HuH-7.5 (cell line): ENCODE measurements at regions not wholly inside any gene's neighbourhood (a gene's known extent, or its start where the extent isn't known, plus 50 kb on each side); places are given as distances from the start of the nearest gene placed in this dataset.

Source experiments
- DNase-seq: peaks from one replicate; pipeline ENCODE4 v3.0.0; 2011; ENCODE audit warnings: low spot score

DNA sequence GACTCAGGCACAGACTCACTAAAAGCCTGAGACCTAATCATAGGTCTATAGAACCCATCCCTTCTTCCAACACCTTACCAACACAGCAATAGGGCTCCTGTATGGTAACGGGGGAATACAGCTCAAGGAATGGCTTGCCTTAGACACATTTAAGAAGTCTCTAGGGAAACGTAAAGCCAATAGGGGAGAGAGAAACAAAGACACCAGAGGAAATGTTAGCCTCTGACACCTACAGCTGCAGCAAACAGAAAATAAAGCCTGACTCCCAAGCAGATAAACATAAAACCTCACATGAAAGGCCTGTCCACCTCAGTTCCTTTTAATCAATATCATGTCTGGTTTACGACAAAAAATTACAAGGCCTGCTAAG lies 51.1 kb upstream of the NCOA1 start:
- no peak for DNase-seq

GRCh38 chr2:24439280-24439970 lies 51.6 kb upstream of the NCOA1 start:
- DNase-seq = no peak

DNA sequence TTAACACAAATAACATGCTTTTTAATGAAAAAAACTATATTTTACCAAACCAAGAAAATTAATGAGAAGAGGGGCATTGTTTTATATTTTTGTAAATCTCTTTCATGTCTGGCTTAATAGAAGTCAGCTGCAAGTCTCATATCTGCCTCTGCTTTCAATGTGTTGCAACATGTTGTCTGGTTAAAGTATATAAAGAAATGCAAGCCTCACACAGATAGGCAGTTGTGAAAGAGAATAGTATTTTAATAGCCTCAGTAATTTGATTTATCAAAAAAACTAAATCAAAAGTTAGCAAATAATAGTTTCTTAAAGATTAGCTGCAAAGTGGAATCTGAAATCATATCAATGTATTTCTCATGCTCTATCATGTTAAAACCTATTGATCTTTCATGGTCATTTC lies 52.9 kb upstream of the NCOA1 start:
- DNase-seq = no peak

- DNase-seq = no peak
These were observed 55.4 kb upstream of the NCOA1 start for GRCh38 chr2:24435391-24436316.

DNA sequence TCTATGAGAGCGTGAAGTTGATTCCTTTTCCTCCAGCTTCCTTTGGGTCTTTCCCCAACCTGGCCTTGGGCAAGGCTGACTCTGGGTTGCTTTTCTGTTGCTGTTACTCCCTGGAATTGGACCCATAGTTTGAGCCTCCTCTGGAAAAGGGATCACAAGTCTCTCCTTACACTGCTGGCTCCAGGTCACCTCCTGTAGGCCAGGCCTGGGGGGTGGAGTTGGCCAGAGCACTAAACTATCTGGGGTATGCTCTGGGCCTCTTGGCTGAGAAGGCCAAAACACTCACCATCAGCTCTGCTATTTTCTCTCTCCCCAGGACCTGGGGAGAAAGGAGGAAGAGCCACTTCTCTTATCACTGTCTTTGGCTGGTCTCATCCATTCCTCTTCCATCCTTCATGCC lies 56.5 kb upstream of the NCOA1 start:
- DNase-seq = no peak

DNA sequence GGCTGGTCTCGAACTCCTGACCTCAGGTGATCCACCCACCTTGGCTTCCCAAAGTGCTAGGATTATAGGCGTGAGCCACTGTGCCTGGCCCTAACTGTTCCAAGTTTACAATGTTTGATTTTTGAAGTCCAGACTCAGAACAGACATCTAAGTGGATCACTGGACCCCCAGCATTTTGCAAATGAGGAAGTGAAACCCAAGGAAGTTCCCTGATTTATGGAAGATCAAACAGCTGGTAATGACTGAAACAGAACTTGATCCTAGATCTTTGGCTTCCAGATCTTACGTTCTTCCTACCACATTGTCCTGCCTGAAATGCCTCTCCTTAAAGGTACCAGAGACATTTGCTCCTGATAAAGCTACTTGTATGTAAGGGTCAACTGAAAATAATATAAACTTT lies 58.3 kb upstream of the NCOA1 start:
- DNase-seq = no peak

- DNase-seq = no peak
These were observed 58.9 kb upstream of the NCOA1 start for GRCh38 chr2:24432121-24432520.

DNA sequence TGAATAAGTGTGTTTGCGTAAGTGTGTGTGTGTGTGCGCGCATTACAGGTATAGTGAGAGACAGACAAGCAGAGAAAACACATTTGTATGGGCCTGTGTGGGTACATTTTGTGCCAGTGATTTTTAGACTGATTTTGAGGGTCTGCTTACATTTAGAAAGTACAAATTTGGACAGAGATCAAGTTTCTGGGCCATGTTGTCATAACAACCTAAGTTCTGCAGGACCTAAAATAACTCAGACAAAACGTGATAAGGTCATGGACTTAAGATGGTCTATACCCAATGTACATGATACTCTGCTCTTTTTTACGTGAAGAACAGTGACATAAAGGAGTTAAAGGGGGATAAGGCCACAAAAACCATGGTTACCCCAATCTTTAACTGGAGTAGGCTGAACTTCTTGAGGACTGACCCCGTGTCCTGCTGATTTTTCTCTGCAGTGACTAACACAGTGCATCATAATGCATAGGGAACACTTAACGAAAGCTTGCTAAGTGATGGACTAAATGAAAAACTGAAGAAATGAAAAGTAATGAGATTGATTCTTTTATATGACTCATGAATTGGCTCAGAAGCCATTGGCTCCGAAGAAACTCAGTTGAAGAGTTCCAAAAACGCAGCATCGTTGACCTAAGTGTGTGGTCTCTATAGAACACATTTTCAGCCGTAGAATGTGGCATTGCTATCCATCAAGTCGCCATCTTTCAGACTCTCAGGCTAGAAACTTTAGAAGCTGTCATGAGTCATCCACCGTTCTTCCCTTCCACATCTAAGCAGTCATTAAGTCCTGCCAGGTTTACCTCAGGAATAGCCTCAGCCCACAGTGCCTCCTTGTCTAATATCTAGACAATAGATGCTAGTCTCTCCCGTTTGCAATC lies 61.6 kb upstream of the NCOA1 start:
- no peak for DNase-seq

DNA sequence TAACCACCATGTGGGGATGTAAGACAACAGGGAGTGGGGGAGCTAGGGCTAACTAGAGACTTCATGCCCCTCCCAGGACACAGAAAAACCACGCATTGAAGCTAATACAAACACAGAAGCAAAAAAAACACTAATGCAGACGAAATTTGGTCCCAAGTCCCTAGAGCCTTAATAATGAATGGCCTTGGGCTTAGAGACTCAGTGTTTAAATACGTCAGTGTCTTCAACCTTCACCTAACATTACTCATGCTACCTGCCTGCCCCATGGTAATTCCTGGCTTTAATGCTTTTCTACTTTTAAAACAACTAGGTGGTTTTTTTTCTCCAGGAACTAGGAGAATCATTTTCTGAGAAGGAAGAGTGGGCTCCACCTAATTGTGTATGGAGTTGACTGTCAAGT lies 64.1 kb upstream of the ITSN2 start:
- no peak for DNase-seq

- DNase-seq = no peak
These were observed 62.8 kb upstream of the ITSN2 start for GRCh38 chr2:24423095-24423494.

- peak; percentile 20 for DNase-seq
These were observed 61.3 kb upstream of the ITSN2 start for GRCh38 chr2:24421668-24422067.

GRCh38 chr2:24420373-24420772 lies 60.0 kb upstream of the ITSN2 start:
- no peak for DNase-seq

DNA sequence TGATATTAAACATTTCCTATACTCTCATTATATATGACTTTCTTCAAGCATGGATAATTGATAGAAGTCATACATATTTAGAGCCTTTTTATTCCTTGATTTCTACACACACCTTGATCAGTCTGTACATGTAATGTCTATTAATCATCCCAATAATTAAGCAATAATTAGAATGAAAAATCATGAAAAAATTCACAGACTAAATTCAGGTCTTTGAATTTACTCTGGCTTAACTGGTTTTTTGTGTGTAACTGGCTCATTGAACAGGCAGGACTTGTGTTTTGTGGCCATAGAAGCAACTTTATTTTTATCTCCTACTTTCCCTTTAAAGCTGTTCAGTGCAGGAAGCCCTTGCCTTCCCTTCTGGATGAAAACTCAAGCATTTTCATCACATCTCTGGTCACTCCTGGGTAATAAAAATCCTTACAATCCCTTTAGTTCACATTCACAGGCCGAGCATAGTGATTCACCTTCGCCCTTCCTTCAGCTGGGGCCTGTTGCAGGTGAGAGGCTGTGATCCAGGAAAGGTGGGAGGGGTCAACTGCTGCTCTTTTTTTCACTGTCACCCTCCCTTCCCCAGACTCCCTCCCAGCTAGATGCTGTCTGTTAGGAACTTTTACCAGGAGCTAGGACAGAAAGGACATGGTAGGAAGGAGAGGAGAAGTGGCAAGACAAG lies 58.0 kb upstream of the ITSN2 start:
- DNase-seq = no peak

DNA sequence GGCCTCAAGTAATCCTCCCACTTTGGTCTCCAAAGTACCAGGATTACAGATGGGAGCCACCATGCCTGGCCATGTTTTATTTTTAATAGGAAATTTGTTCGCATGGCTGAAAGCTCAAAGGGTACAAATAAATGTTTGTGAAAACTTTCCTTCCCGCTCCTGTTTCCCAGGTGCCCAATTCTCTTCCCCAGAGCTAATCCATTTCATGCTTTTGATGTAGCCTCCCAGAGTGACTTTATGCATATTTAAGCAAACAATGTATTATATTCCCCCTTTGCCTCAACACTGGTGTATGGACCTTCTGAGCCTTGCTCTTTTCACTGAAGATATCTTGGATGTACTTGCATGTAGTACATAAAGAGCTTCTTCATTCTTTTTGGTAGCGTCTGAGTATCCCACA lies 52.5 kb upstream of the ITSN2 start:
- no peak for DNase-seq

DNA sequence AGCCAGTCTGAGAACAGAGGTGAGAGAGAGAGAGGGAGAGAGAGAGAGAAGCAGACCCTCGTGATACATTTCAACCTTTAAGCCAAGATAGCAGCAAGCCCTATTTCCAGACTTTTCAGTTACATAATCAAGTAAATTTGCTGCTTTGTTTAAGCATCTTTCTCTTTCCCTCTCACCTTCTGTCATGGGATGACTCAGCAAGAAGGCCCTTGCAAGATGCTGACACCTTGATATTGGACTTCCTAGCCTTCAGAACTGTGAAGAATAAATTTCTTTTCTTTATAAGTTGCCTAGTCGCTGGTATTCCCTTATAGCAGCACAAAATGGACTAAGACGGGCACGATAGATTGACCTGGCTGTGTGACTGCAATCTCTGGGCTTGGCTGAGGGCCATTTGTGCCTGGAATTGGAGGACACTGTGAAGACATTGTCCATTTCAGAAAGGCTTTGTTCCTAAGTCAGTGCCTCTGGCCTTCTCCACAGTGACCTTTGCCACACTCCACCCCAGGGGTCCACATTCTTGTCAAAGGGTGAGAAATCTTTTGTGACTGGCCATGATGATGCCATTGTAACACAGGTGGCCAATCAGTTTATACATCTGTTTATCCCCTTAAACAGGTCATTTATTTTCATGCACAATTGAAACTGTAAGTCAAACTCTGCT lies 51.3 kb upstream of the ITSN2 start:
- no peak for DNase-seq

DNA sequence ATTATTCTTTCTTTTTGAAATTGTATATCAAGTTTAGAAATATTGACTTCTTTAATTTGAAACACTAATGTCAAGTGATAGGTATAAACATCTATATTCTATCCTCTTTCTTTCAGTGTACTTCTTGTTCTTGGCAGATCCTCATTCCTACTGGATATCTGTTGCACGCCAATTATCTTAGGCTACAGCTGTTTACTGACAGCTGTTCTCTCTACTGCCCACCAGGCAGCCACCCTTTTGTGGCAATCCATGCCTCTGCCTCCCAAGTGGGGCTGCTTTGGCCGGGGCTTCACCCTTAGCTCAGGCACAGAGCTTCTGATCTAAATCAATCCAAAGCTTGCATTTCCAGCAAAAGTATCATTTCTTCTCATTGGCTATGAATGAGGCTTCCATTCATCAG lies 50.6 kb upstream of the ITSN2 start:
- no peak for DNase-seq

DNA sequence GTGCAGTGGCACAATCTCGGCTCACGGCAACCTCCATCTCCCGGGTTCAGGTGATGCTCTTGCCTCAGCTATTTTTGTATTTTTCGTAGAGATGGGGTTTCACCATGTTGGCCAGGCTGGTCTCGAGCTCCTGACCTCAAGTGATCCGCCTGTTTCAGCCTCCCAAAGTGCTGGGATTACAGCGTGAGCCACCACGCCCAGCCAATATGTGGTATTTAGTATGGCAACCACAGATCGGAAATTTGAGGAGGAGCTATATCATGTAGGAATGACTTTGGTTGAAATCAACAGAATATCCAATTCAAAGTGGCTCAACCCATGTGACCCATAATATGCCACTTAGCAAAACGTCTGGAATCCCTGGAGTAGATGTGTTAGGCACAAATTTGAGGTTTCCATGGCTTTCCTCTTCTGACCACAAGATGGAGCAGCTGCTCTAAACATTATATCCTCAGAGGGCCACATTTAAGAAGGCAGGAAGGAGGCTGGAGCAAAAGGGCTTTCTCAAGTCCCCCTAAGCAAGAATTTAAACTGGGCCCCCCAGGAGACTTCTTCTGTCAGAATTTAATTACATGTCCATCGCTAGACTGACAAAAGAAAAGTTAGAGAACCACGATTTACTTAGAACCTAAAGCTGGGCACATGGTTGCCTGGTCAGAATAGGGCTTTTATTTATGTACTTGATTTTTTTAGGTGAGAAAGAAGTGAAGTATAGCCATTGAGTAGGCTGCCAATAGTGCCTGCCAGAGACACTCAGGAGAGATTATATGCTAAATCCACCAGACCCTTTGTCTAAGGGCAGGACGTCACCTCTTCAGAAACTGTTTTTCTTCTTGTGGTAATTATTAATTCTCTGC lies 49.6 kb upstream of the ITSN2 start:
- peak; percentile 55 for DNase-seq
